GM10266 (cell line): ENCODE measurements at regions not wholly inside any gene's neighbourhood (a gene's known extent, or its start where the extent isn't known, plus 50 kb on each side); places are given as distances from the start of the nearest gene placed in this dataset.

ENCODE experiments used
- DNase-seq: peaks from one replicate; pipeline ENCODE4 v3.0.0; 2012; ENCODE audit errors: extremely low spot score
- TF ChIP-seq, protein P1 (sequence below): IDR thresholded peaks from 2 replicates; pipeline ENCODE4 v1.5.1; 2012; ENCODE audit warnings: mild to moderate bottlenecking, low read depth; ENCODE audit not compliant: control insufficient read depth, insufficient read depth; ENCODE audit errors: missing control alignments

DNA sequence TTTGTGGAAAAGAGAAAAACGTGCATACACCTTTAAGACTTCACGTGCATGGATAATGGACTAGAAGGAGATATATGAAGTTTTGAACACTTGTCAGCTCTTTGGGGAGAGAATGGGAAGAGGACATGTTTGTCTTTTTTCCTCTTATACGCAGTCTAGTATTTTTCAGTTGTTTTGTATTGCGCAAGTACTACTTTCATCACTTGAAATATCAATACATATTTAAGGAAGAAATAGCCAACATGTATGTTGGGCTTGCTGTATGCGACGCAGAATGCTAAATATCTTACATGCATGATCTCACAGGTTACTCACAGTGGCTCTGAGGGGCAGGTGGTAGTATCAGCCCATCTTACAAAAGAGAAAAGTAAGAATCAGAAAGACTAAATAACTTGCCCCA, 176.5 kb upstream of the RUNX1 start:
- TF ChIP-seq, protein P1, sequence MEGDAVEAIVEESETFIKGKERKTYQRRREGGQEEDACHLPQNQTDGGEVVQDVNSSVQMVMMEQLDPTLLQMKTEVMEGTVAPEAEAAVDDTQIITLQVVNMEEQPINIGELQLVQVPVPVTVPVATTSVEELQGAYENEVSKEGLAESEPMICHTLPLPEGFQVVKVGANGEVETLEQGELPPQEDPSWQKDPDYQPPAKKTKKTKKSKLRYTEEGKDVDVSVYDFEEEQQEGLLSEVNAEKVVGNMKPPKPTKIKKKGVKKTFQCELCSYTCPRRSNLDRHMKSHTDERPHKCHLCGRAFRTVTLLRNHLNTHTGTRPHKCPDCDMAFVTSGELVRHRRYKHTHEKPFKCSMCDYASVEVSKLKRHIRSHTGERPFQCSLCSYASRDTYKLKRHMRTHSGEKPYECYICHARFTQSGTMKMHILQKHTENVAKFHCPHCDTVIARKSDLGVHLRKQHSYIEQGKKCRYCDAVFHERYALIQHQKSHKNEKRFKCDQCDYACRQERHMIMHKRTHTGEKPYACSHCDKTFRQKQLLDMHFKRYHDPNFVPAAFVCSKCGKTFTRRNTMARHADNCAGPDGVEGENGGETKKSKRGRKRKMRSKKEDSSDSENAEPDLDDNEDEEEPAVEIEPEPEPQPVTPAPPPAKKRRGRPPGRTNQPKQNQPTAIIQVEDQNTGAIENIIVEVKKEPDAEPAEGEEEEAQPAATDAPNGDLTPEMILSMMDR = no peak
- DNase-seq = no peak

DNA sequence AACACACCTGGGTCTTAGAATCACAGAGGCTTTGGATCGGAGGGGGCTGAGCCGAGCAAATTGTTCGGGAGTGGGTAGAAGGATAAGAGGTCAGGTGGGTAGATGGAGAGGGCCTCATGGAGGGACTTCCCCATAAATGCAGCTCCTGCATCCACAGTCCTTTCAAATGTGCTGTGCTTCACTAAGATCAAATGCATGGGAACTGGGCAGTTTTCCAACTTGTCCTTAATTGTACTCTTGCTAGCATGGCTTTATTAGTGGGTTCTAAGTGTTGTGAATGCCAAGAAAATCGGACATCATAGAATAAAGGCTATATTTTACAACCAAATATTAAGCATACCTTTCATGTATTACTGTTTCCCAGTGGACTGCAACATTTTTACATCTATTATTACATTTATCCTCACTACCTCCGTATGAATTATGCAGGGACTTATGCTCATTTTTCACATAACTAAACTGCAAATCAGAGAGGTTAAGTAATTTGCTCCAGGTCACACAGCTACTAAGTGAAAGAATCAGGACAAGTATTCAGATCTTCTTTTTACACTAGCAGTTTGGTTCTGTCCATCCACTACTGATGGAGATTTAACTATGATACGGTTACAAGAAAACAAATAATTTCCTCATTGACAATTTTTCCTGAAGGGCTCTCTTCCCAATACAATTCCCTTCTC, 174.5 kb upstream of the RUNX1 start:
- no peak for DNase-seq
- TF ChIP-seq, protein P1 = no peak

DNA sequence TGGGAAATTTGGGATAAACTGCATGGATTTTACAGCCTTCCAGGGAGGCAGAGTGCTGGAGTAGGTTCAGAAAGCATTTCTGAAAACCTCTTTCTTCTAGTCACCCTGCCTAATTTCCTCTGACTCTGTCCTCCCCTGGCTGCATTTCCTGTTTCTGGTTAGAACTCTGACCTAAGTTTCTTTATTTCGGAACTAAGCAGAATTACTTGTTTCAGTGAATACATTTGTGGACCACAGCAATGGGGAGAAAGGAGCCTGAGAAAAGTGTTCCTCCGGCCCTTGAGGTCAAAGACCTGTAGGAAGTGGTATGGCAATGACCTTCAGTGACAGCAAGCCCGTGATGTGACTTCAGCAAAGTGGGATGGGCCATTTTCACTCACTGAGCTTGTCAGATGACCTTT, 173.4 kb upstream of the RUNX1 start:
- DNase-seq = peak; percentile 15
- TF ChIP-seq, protein P1 = no peak

DNA sequence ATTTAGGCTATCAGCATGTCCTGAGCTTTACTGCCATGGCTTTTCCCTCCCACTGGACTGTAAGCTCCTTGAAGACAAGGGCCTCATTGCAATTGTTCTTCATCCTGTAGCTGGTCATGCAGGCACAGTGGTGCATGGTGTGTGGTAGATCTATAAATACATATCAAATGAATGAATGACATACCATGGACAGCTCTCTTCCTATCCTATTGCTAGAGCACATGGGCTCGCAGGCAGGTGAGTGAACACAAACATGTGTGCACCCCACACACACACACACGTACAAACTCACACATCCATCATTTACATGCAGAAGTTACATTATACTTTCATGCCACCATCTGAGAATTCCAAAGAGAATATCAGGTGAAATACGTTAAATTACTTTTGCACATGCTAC, 172.9 kb upstream of the RUNX1 start:
- no peak for DNase-seq
- TF ChIP-seq, protein P1 = no peak

DNA sequence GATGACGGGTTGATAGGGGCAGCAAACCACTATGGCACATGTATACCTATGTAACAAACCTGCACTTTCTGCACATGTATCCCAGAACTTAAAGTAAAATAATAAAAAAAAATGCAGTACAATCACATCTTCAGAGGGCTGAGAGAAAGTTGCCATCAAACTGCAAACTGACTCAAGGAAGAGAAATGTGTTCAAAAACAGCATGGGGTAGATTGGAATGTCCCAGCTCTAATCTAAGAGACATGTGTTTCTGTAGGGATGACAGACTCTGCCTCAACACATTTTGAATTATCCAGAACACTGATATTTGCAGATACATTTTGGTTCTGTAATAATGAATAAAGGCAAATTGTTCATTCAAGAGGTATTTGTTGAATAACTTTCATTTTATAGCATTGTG, 171.2 kb upstream of the RUNX1 start:
- TF ChIP-seq, protein P1 = no peak
- DNase-seq = no peak

DNA sequence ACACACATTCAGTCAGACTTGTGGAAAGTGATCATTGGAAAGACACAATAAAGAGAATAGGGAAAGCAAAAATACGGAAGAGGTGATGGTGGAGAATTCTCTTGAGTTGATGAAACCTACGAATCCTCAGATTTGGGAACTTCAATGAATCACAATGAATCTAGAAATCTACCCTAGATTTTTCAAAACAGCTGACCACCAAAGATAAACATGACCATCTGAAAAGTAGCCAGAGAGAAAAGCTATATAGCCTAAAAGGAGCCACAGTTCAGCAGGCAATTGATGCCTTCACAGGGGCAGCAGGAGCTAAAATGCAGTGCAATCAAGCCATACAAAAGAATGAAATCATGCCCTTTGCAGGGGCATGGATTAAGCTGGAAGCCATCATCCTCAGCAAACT, 170.6 kb upstream of the RUNX1 start:
- TF ChIP-seq, protein P1 = no peak
- DNase-seq = no peak

DNA sequence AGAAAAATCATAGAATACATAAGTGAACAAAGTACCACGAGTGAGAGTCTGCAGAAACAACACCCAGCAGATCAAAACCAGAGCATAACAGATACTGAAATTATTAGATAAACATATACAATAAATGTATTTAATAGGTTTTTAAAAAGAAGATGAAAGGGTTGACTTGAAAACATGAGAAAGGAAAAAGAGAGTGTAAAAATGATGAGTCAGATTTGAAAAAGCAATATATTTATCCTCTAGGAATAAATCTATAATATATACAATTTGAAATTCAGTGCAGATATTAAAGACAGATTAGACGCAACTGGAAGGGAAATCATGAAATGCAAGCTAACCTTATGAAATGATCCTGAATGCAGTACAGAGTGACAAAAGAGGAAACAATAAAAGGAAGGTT, 170.2 kb upstream of the RUNX1 start:
- no peak for DNase-seq
- TF ChIP-seq, protein P1 = no peak
